Breast epithelium (tissue), 4 donors: ENCODE measurements at regions not wholly inside any gene's neighbourhood (a gene's known extent, or its start where the extent isn't known, plus 50 kb on each side); places are given as distances from the start of the nearest gene placed in this dataset.

Experiments
- DNase-seq, 2 donors: peaks; one replicate each; pipeline ENCODE4 v3.0.0-alpha.2; 2019; ENCODE audit warnings: low spot score in 2 of 2
- H3K27ac ChIP-seq, 2 donors: fragments of 200-600 bp; sonication (generic) in 1 of 2; one replicate each; pipeline ENCODE4 v1.5.1; 2016 to 2019; ENCODE audit warnings: mild to moderate bottlenecking in 1 of 2
- H3K27me3 ChIP-seq, 2 donors: fragments of 200-600 bp; sonication (generic) in 1 of 2; one replicate each; pipeline versions ENCODE4 v1.5.1 to v1.6.0; 2017 to 2019; ENCODE audit warnings: control low read depth in 1 of 2, mild to moderate bottlenecking in 1 of 2
- H3K36me3 ChIP-seq: fragments of 200-600 bp; one replicate; pipeline ENCODE4 v1.5.1; 2019
- H3K4me1 ChIP-seq, 2 donors: fragments of 200-600 bp; sonication (generic); one replicate each; pipeline ENCODE4 v1.5.1; 2016 to 2019; ENCODE audit warnings: control low read depth in 1 of 2
- H3K4me3 ChIP-seq, 3 donors: fragments of 200-600 bp; sonication (generic); 1 replicate in 2 of 3; 2 replicates in 1 of 3; pipeline ENCODE4 v1.5.1; 2016 to 2019; ENCODE audit warnings: mild to moderate bottlenecking in 3 of 3, moderate library complexity in 2 of 3
- H3K9me3 ChIP-seq, 2 donors: fragments of 200-600 bp; sonication (generic) in 1 of 2; one replicate each; pipeline ENCODE4 v1.5.1; 2016 to 2019; ENCODE audit warnings: control low read depth in 1 of 2
- POLR2A ChIP-seq: fragments of 450-650 bp; IDR thresholded peaks from one replicate; pipeline ENCODE4 v1.6.1; 2016; ENCODE audit warnings: antibody characterized with exemption, mild to moderate bottlenecking, moderate library complexity
- POLR2AphosphoS5 ChIP-seq, 3 donors: sonication (generic); formaldehyde crosslinking; IDR thresholded peaks; one replicate each; pipeline ENCODE4 v1.6.1; 2017; ENCODE audit warnings: antibody characterized with exemption in 3 of 3
- intact Hi-C: fragments of 100-400 bp; cut with DNase I; formaldehyde crosslinking; loops from one replicate; pipeline ENCODE4 v1.15.1; 2023; ENCODE audit warnings: low total_unique reads
- TF ChIP-seq, protein P1 (sequence below), 3 donors: fragments of 450-650 bp; IDR thresholded peaks; one replicate each; pipeline ENCODE4 v1.5.1; 2016 to 2017; ENCODE audit warnings: antibody characterized with exemption in 3 of 3, mild to moderate bottlenecking in 3 of 3, moderate library complexity in 3 of 3

DNA sequence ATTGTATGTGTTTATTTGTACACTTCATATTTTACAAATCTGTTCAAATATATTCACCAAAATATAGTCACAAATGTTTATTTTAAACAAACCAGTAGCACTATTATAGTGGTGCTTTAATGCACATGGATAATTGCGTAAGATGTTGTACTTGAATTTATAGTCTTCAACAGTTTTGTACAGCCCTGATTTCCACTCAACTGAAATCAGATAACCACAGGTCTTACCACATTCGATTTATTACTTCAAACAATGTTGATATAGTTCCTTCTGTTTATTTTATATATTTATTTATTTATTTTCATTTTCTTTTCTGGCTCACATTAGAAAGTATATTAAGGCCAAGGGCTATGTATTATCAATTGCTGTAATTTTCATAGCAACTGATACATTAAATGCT, 99.4 kb upstream of the ZNF804A start:
- Histone ChIP-seq H3K4me3 (no peak overlapping the region), H3K4me1 (no peaks in the 10 kb centered on the region), H3K9me3 (peaks cover 0 to 6% of the 10 kb centered on the region in 2 donors), H3K27me3 (no peaks in the 10 kb centered on the region), H3K27ac (no peak overlapping the region), H3K36me3 (no peaks in the 10 kb centered on the region)
- intact Hi-C loops: no loop called here
- DNase-seq: no peak
- no peak for TF ChIP-seq POLR2A
- TF ChIP-seq, protein P1, sequence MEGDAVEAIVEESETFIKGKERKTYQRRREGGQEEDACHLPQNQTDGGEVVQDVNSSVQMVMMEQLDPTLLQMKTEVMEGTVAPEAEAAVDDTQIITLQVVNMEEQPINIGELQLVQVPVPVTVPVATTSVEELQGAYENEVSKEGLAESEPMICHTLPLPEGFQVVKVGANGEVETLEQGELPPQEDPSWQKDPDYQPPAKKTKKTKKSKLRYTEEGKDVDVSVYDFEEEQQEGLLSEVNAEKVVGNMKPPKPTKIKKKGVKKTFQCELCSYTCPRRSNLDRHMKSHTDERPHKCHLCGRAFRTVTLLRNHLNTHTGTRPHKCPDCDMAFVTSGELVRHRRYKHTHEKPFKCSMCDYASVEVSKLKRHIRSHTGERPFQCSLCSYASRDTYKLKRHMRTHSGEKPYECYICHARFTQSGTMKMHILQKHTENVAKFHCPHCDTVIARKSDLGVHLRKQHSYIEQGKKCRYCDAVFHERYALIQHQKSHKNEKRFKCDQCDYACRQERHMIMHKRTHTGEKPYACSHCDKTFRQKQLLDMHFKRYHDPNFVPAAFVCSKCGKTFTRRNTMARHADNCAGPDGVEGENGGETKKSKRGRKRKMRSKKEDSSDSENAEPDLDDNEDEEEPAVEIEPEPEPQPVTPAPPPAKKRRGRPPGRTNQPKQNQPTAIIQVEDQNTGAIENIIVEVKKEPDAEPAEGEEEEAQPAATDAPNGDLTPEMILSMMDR (IDR thresholded peaks at IDR 0.05): no peak
- TF ChIP-seq POLR2AphosphoS5 (IDR thresholded peaks at IDR 0.05): no peak

DNA sequence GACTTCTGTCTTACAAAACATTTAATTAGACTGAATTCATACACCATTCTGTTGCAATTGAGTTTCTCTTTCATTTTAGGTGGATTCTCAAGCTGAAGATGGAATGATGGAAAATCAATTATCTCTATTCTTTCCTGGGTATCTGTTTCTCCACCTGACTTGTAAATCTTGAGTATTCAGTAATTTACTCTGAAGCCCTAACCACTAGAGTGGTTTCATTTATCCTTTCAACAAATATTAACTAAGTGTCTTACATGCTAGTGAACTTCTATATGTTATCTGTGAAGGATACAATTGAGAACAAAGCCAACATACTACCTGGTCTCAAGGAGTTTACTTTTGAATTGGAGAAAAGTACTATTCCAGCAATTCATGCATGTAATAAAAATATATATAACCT, 94.1 kb upstream of the ZNF804A start:
- no peak for DNase-seq
- H3K27me3 ChIP-seq: no peaks in the 10 kb centered on the region
- no peak overlapping the region for H3K27ac ChIP-seq
- no peaks in the 10 kb centered on the region for H3K4me1 ChIP-seq
- no peaks in the 10 kb centered on the region for H3K9me3 ChIP-seq
- H3K36me3 ChIP-seq: no peaks in the 10 kb centered on the region
- TF ChIP-seq, protein P1 (IDR thresholded peaks at IDR 0.05): no peak
- TF ChIP-seq POLR2A (no peak), POLR2AphosphoS5 (IDR thresholded peaks at IDR 0.05) (no peak)
- H3K4me3 ChIP-seq: no peak overlapping the region
- intact Hi-C loops: no loop called here

DNA sequence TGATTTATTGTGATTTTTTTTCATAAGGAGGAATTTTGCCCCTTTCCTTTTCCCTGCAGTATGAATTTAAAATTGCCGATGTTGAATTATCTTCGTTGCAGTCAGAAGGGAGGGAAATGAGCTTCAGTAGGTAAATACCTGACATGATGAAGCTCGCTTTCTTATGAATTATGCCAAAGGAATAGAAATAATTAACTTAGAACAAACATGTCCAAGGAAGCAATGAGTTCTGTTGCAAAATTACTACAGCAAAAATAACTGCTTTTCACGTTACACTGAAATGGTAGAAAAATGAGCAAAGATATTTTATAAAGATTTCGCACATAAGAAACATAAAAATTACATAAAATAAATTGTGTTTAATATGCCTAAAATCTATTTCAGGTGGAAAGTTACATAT, 91.1 kb upstream of the ZNF804A start:
- Histone ChIP-seq H3K4me3 (no peak overlapping the region), H3K4me1 (no peaks in the 10 kb centered on the region), H3K27me3 (no peaks in the 10 kb centered on the region), H3K36me3 (no peaks in the 10 kb centered on the region), H3K27ac (no peak overlapping the region), H3K9me3 (no peaks in the 10 kb centered on the region)
- DNase-seq: no peak
- TF ChIP-seq, protein P1 (IDR thresholded peaks at IDR 0.05): no peak
- TF ChIP-seq POLR2A: no peak
- no peak for TF ChIP-seq POLR2AphosphoS5 (IDR thresholded peaks at IDR 0.05)
- intact Hi-C loops: no loop called here

DNA sequence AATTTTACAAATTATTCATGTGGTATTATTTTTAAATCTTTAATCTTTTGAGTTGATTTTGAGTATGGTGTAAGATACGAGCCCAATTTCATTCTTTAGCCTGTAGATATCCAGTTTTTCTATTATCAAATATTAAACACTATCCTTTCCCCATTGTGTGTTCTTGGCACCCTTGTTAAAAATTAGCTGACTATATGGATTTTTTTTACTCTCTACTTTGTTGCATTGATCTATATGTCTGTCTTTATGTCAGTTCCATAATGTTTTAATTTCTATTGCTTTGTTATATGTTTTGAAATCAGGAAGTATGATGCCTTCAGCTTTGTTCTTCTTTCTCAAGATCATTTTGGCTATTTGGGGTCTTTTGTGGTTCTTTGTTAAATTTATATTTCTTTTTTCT, 80.9 kb upstream of the ZNF804A start:
- no peaks in the 10 kb centered on the region for H3K4me1 ChIP-seq
- H3K27ac ChIP-seq: no peak overlapping the region
- DNase-seq: no peak
- H3K27me3 ChIP-seq: no peaks in the 10 kb centered on the region
- H3K9me3 ChIP-seq: no peaks in the 10 kb centered on the region
- no peaks in the 10 kb centered on the region for H3K36me3 ChIP-seq
- H3K4me3 ChIP-seq: no peak overlapping the region
- intact Hi-C loops: no loop called here
- TF ChIP-seq, protein P1 (IDR thresholded peaks at IDR 0.05): no peak
- TF ChIP-seq POLR2AphosphoS5 (IDR thresholded peaks at IDR 0.05) (no peak), POLR2A (no peak)

DNA sequence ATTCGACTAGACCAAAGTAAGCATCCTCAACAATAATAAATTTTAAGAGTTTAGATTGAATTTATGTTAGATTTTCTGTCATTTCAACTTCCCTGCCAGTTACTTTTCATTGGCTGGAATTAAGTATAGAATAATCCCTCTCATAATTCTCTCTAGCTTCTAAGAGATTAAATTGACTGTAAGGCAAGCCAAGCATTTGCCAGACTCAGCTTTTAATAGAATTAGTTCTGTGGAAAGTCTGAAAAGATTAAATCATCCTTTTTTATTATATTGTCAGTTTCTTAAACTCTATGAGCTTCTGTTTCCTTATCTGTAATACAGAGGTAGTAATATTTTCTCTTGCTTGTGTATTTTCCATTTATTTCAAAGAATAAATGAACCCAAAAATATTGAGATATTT, 77.9 kb upstream of the ZNF804A start:
- intact Hi-C loops: no loop called here

More for the DNA sequence above, 77.9 kb upstream of the ZNF804A start:
- Histone ChIP-seq H3K27ac (no peak overlapping the region), H3K9me3 (no peaks in the 10 kb centered on the region), H3K36me3 (no peaks in the 10 kb centered on the region), H3K4me3 (no peak overlapping the region), H3K27me3 (no peaks in the 10 kb centered on the region), H3K4me1 (no peaks in the 10 kb centered on the region)
- TF ChIP-seq, protein P1 (IDR thresholded peaks at IDR 0.05): no peak
- no peak for TF ChIP-seq POLR2A
- no peak for TF ChIP-seq POLR2AphosphoS5 (IDR thresholded peaks at IDR 0.05)
- no peak for DNase-seq
